WTC11 (cell line): ENCODE measurements at regions not wholly inside any gene's neighbourhood (a gene's known extent, or its start where the extent isn't known, plus 50 kb on each side); places are given as distances from the start of the nearest gene placed in this dataset.

Experiments used
- ATAC-seq: fragments of 200-7000 bp; cut with Tn5 transposase; 2 replicates; pipeline ENCODE4 v1.10.0; 2021; ENCODE audit warnings: mild to moderate bottlenecking, moderate library complexity
- CTCF ChIA-PET: fragments of 300-600 bp; sonication (Branson Sonifier 250); formaldehyde crosslinking; loops from one replicate; lab custom pipeline; 2021; ENCODE audit warnings: antibody characterized with exemption; lab: Charles Lee
- POLR2A ChIA-PET: fragments of 350-600 bp; sonication (Branson Sonifier 250); formaldehyde crosslinking; loops from one replicate; lab custom pipeline; 2021; ENCODE audit warnings: antibody characterized with exemption; lab: Charles Lee
- DNase-seq: peaks from one replicate; pipeline ENCODE4 v3.0.0; 2021; ENCODE audit warnings: low spot score
- H3K27ac Mint-ChIP-seq: 2 replicates; pipeline ENCODE4 v1.8.0; 2021; ENCODE audit warnings: mixed read lengths
- H3K27me3 Mint-ChIP-seq: 2 replicates; pipeline ENCODE4 v1.8.0; 2021; ENCODE audit warnings: low read depth, mild to moderate bottlenecking, moderate library complexity, mixed read lengths
- H3K36me3 Mint-ChIP-seq: 2 replicates; pipeline ENCODE4 v1.8.0; 2021; ENCODE audit warnings: mixed read lengths
- H3K4me1 Mint-ChIP-seq: 2 replicates; pipeline ENCODE4 v1.8.0; 2022; ENCODE audit warnings: mixed read lengths
- H3K4me3 Mint-ChIP-seq: 2 replicates; pipeline ENCODE4 v1.8.0; 2021; ENCODE audit warnings: mild to moderate bottlenecking, moderate library complexity, mixed read lengths
- H3K9me3 Mint-ChIP-seq: 2 replicates; pipeline ENCODE4 v1.8.0; 2021; ENCODE audit warnings: mixed read lengths
- CBFB ChIP-seq: sonication (generic); formaldehyde crosslinking; IDR thresholded peaks from 2 replicates; pipeline ENCODE4 v1.8.1; 2022; ENCODE audit warnings: mild to moderate bottlenecking, low read depth, missing genetic modification reagents
- CTCF ChIP-seq: fragments of 200-600 bp; IDR thresholded peaks from 2 replicates; pipeline ENCODE4 v1.8.0; 2022; ENCODE audit warnings: antibody characterized with exemption
- FOXK1 ChIP-seq: sonication (generic); formaldehyde crosslinking; IDR thresholded peaks from 2 replicates; pipeline ENCODE4 v1.8.0; 2022; ENCODE audit warnings: mild to moderate bottlenecking, moderate library complexity, missing genetic modification reagents
- KAT7 ChIP-seq: sonication (generic); formaldehyde crosslinking; IDR thresholded peaks from 2 replicates; pipeline ENCODE4 v1.8.1; 2023; ENCODE audit warnings: missing genetic modification reagents, mild to moderate bottlenecking, borderline replicate concordance
- MYBL2 ChIP-seq: sonication (generic); formaldehyde crosslinking; IDR thresholded peaks from 2 replicates; pipeline ENCODE4 v1.8.1; 2023; ENCODE audit warnings: mild to moderate bottlenecking, moderate library complexity, missing genetic modification reagents
- NR1H2 ChIP-seq: sonication (generic); formaldehyde crosslinking; IDR thresholded peaks from 2 replicates; pipeline ENCODE4 v1.9.0; 2021; ENCODE audit warnings: mild to moderate bottlenecking, moderate library complexity, missing genetic modification reagents
- NR3C1 ChIP-seq: sonication (generic); formaldehyde crosslinking; conservative IDR thresholded peaks from 2 replicates; pipeline ENCODE4 v1.8.1; 2023; ENCODE audit warnings: low read depth, mild to moderate bottlenecking, missing genetic modification reagents
- OVOL2 ChIP-seq: fragments of 250-450 bp; sonication (Bioruptor Pico); IDR thresholded peaks from 2 replicates; pipeline ENCODE4 v1.9.0; 2021; ENCODE audit warnings: mild to moderate bottlenecking, borderline replicate concordance
- PRDM15 ChIP-seq: sonication (generic); formaldehyde crosslinking; IDR thresholded peaks from 2 replicates; pipeline ENCODE4 v1.8.0; 2022; ENCODE audit warnings: missing genetic modification reagents
- RORB ChIP-seq: fragments of 250-450 bp; sonication (Bioruptor Pico); IDR thresholded peaks from 2 replicates; pipeline ENCODE4 v1.9.0; 2021; ENCODE audit warnings: mild to moderate bottlenecking
- SMAD4 ChIP-seq: sonication (generic); formaldehyde crosslinking; IDR thresholded peaks from 2 replicates; pipeline ENCODE4 v1.8.0; 2022; ENCODE audit warnings: mild to moderate bottlenecking, missing genetic modification reagents
- TEAD1 ChIP-seq: sonication (generic); formaldehyde crosslinking; IDR thresholded peaks from 2 replicates; pipeline ENCODE4 v1.8.0; 2022; ENCODE audit warnings: mild to moderate bottlenecking, missing genetic modification reagents
- ZNF138 ChIP-seq: sonication (generic); formaldehyde crosslinking; conservative IDR thresholded peaks from 2 replicates; pipeline ENCODE4 v1.8.1; 2022; ENCODE audit warnings: mild to moderate bottlenecking, moderate library complexity, missing genetic modification reagents
- ZNF317 ChIP-seq: sonication (generic); formaldehyde crosslinking; IDR thresholded peaks from 2 replicates; pipeline ENCODE4 v1.8.1; 2023; ENCODE audit warnings: low read depth, mild to moderate bottlenecking, moderate library complexity, missing genetic modification reagents, borderline replicate concordance
- TF ChIP-seq, protein P1 (sequence below): sonication (generic); formaldehyde crosslinking; IDR thresholded peaks from 2 replicates; pipeline ENCODE4 v1.8.1; 2023; ENCODE audit warnings: mild to moderate bottlenecking, missing genetic modification reagents, borderline replicate concordance
- TF ChIP-seq, protein P2 (sequence below): sonication (generic); formaldehyde crosslinking; IDR thresholded peaks from 2 replicates; pipeline ENCODE4 v1.8.1; 2023; ENCODE audit warnings: mild to moderate bottlenecking, missing genetic modification reagents

GRCh38 chr21:41055266-41055665, 112.7 kb upstream of the BACE2 start (continued):
- TF ChIP-seq CTCF = no peak
- TF ChIP-seq OVOL2 (CRISPR knock-in tag) = no peak
- TF ChIP-seq, protein P1, sequence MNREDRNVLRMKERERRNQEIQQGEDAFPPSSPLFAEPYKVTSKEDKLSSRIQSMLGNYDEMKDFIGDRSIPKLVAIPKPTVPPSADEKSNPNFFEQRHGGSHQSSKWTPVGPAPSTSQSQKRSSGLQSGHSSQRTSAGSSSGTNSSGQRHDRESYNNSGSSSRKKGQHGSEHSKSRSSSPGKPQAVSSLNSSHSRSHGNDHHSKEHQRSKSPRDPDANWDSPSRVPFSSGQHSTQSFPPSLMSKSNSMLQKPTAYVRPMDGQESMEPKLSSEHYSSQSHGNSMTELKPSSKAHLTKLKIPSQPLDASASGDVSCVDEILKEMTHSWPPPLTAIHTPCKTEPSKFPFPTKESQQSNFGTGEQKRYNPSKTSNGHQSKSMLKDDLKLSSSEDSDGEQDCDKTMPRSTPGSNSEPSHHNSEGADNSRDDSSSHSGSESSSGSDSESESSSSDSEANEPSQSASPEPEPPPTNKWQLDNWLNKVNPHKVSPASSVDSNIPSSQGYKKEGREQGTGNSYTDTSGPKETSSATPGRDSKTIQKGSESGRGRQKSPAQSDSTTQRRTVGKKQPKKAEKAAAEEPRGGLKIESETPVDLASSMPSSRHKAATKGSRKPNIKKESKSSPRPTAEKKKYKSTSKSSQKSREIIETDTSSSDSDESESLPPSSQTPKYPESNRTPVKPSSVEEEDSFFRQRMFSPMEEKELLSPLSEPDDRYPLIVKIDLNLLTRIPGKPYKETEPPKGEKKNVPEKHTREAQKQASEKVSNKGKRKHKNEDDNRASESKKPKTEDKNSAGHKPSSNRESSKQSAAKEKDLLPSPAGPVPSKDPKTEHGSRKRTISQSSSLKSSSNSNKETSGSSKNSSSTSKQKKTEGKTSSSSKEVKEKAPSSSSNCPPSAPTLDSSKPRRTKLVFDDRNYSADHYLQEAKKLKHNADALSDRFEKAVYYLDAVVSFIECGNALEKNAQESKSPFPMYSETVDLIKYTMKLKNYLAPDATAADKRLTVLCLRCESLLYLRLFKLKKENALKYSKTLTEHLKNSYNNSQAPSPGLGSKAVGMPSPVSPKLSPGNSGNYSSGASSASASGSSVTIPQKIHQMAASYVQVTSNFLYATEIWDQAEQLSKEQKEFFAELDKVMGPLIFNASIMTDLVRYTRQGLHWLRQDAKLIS (CRISPR knock-in tag) = no peak
- no peak for TF ChIP-seq CBFB
- no peak for TF ChIP-seq TEAD1

GRCh38 chr21:41059871-41060270, 108.1 kb upstream of the BACE2 start:
- Mint-ChIP-seq H3K36me3 (no peaks in the 10 kb centered on the region), H3K27me3 (no peaks in the 10 kb centered on the region; the same call in none of the 2 replicates), H3K4me3 (no peak overlapping the region), H3K4me1 (peaks cover 17% of the 10 kb centered on the region), H3K9me3 (peaks cover 18% of the 10 kb centered on the region), H3K27ac (no peak overlapping the region)
- DNase-seq (no peak), ATAC-seq (no peak)
- POLR2A ChIA-PET = no interaction called here
- TF ChIP-seq OVOL2 (CRISPR knock-in tag) (no peak), FOXK1 (CRISPR knock-in tag) (no peak), MYBL2 (no peak), NR3C1 (no peak), RORB (CRISPR knock-in tag) (no peak), ZNF317 (CRISPR knock-in tag) (no peak), ZNF138 (CRISPR knock-in tag) (no peak), NR1H2 (no peak), SMAD4 (CRISPR knock-in tag) (no peak), PRDM15 (no peak), KAT7 (CRISPR knock-in tag) (no peak)
- TF ChIP-seq, protein P2, sequence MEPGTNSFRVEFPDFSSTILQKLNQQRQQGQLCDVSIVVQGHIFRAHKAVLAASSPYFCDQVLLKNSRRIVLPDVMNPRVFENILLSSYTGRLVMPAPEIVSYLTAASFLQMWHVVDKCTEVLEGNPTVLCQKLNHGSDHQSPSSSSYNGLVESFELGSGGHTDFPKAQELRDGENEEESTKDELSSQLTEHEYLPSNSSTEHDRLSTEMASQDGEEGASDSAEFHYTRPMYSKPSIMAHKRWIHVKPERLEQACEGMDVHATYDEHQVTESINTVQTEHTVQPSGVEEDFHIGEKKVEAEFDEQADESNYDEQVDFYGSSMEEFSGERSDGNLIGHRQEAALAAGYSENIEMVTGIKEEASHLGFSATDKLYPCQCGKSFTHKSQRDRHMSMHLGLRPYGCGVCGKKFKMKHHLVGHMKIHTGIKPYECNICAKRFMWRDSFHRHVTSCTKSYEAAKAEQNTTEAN (CRISPR knock-in tag) = no peak
- CTCF ChIA-PET = interaction anchor here (0.8 to 1.6 kb wide), 2 partner anchors 9 to 12 kb away, joined by 3 to 4 read pairs; no protein-coding TSS in a partner anchor
